ENCODE measurements at regions not wholly inside any gene's neighbourhood (a gene's known extent, or its start where the extent isn't known, plus 50 kb on each side); places are given as distances from the start of the nearest gene placed in this dataset.

GRCh38 chr10:94043431-94043990, 49.8 kb downstream of the PLCE1 start:
- DNase-seq, result no peak

GRCh38 chr10:94046098-94046497, 52.4 kb downstream of the PLCE1 start:
- DNase-seq, result no peak

- DNase-seq, result no peak
These were observed 53.6 kb downstream of the PLCE1 start for GRCh38 chr10:94047293-94047692.

- peak; percentile 17 for DNase-seq
These were observed 56.2 kb downstream of the PLCE1 start for GRCh38 chr10:94049911-94050310.

- DNase-seq, result no peak
These were observed 58.5 kb downstream of the PLCE1 start for GRCh38 chr10:94052281-94052680.

GRCh38 chr10:94052866-94053791, 59.4 kb downstream of the PLCE1 start:
- DNase-seq, result no peak

- DNase-seq, result no peak
These were observed 65.6 kb downstream of the PLCE1 start for GRCh38 chr10:94059178-94059883.

GRCh38 chr10:94061026-94061425, 67.3 kb downstream of the PLCE1 start:
- no peak for DNase-seq

- DNase-seq, result no peak
These were observed 68.9 kb downstream of the PLCE1 start for GRCh38 chr10:94062611-94063010.

GRCh38 chr10:94065362-94065761, 71.6 kb downstream of the PLCE1 start:
- no peak for DNase-seq

- no peak for DNase-seq
These were observed 72.1 kb downstream of the PLCE1 start for GRCh38 chr10:94065787-94066186.

GRCh38 chr10:94066411-94066810, 72.7 kb downstream of the PLCE1 start:
- no peak for DNase-seq

GRCh38 chr10:94069884-94070283, 76.2 kb downstream of the PLCE1 start:
- DNase-seq, result no peak

- no peak for DNase-seq
These were observed 80.7 kb downstream of the PLCE1 start for GRCh38 chr10:94074462-94074861.

GRCh38 chr10:94075506-94075905, 81.8 kb downstream of the PLCE1 start:
- no peak for DNase-seq

GRCh38 chr10:94076325-94076841, 82.7 kb downstream of the PLCE1 start:
- no peak for DNase-seq

- DNase-seq, result no peak
These were observed 83.3 kb downstream of the PLCE1 start for GRCh38 chr10:94077042-94077441.

- no peak for DNase-seq
These were observed 86.4 kb downstream of the PLCE1 start for GRCh38 chr10:94080108-94080507.

- no peak for DNase-seq
These were observed 90.0 kb downstream of the PLCE1 start for GRCh38 chr10:94083662-94084265.

GRCh38 chr10:94084344-94084743, 90.6 kb downstream of the PLCE1 start:
- DNase-seq, result no peak

- no peak for DNase-seq
These were observed 91.6 kb downstream of the PLCE1 start for GRCh38 chr10:94085288-94085687.

- DNase-seq, result no peak
These were observed 92.2 kb downstream of the PLCE1 start for GRCh38 chr10:94085766-94086437.

All from NCI-H1436 treated with DMSO at 0.1 percent for 48 hours (cell line).